B cell (primary cell): ENCODE measurements at regions not wholly inside any gene's neighbourhood (a gene's known extent, or its start where the extent isn't known, plus 50 kb on each side); places are given as distances from the start of the nearest gene placed in this dataset.

Experiments used
- ATAC-seq: fragments of 200-7000 bp; cut with Tn5 transposase; one replicate; pipeline ENCODE4 v1.10.0; 2021; ENCODE audit warnings: low read depth, mild to moderate bottlenecking, moderate number of reproducible peaks, moderate library complexity
- CTCF ChIA-PET: fragments of 350-600 bp; sonication (Branson Sonifier 250); formaldehyde crosslinking; loops from one replicate; lab custom pipeline; 2021; ENCODE audit warnings: antibody characterized with exemption, inconsistent platforms; lab: Charles Lee
- POLR2A ChIA-PET: fragments of 350-600 bp; sonication (Branson Sonifier 250); formaldehyde crosslinking; loops from one replicate; lab custom pipeline; 2021; ENCODE audit warnings: antibody characterized with exemption; lab: Charles Lee
- DNase-seq: peaks from one replicate; pipeline ENCODE4 v3.0.0; 2013
- H2AFZ ChIP-seq: 2 replicates; pipeline ENCODE4 v1.6.1; 2012; ENCODE audit warnings: mild to moderate bottlenecking, low read depth, low read length; ENCODE audit not compliant: insufficient read depth, poor library complexity, severe bottlenecking
- H3K27ac ChIP-seq, 2 donors: 1 replicate in 1 of 2; 2 replicates in 1 of 2; pipeline ENCODE4 v1.5.1; 2012 to 2013; ENCODE audit warnings: low read length in 2 of 2, mild to moderate bottlenecking in 2 of 2, moderate library complexity in 1 of 2
- H3K27me3 ChIP-seq, 4 experiments: fragments of 200-600 bp in 1 of 4; sonication (generic) in 1 of 4; replicated peaks in 1 of 4; 1 replicate in 2 of 4; 2 replicates in 2 of 4; pipeline versions ENCODE4 v1.6.1 to v1.7.0; 2013 to 2016; ENCODE audit warnings: low read length in 3 of 4, mild to moderate bottlenecking in 2 of 4, mixed read lengths in 1 of 4, moderate library complexity in 1 of 4; ENCODE audit not compliant: insufficient read depth in 4 of 4, control insufficient read depth in 3 of 4; ENCODE audit errors: control extremely low read depth in 1 of 4
- H3K36me3 ChIP-seq, 2 experiments: replicated peaks in 1 of 2; 1 replicate in 1 of 2; 2 replicates in 1 of 2; pipeline versions ENCODE4 v1.6.1 to v1.7.1; 2013; ENCODE audit warnings: low read length in 1 of 2; ENCODE audit not compliant: insufficient read depth in 2 of 2, control insufficient read depth in 1 of 2; ENCODE audit errors: control extremely low read depth in 1 of 2, extremely low read depth in 1 of 2
- H3K4me1 ChIP-seq, 2 donors: fragments of 200-600 bp in 1 of 2; sonication (generic) in 1 of 2; 1 replicate in 1 of 2; 2 replicates in 1 of 2; pipeline versions ENCODE4 v1.5.1 to v1.6.1; 2013 to 2017; ENCODE audit warnings: low read length in 2 of 2; ENCODE audit not compliant: control insufficient read depth in 2 of 2, insufficient read depth in 2 of 2
- H3K4me2 ChIP-seq: replicated peaks from 2 replicates; pipeline ENCODE3; 2012; ENCODE audit warnings: mild to moderate bottlenecking, low read depth, low read length; ENCODE audit not compliant: poor library complexity, severe bottlenecking
- H3K4me3 ChIP-seq, 5 experiments: fragments of 200-600 bp in 1 of 5; sonication (generic) in 1 of 5; 1 replicate in 3 of 5; 2 replicates in 2 of 5; pipeline versions ENCODE4 v1.5.1 to v1.7.0; 2011 to 2016; ENCODE audit warnings: low read length in 4 of 5, mild to moderate bottlenecking in 4 of 5, low read depth in 2 of 5, control low read depth in 1 of 5, moderate library complexity in 1 of 5; ENCODE audit not compliant: insufficient read depth in 1 of 5; ENCODE audit errors: control extremely low read depth in 1 of 5, extremely low read depth in 1 of 5
- H3K79me2 ChIP-seq: fragments of 200-600 bp; sonication (generic); one replicate; pipeline ENCODE4 v1.6.0; 2016; ENCODE audit warnings: low read length; ENCODE audit not compliant: control insufficient read depth, insufficient read depth
- H3K9ac ChIP-seq: fragments of 200-600 bp; sonication (generic); 2 replicates; pipeline ENCODE4 v1.6.1; 2017; ENCODE audit warnings: mild to moderate bottlenecking, low read length, moderate library complexity
- H3K9me3 ChIP-seq, 3 donors: one replicate each; pipeline versions ENCODE4 v1.6.1 to v1.7.1; 2013; ENCODE audit warnings: low read length in 2 of 3; ENCODE audit not compliant: control insufficient read depth in 2 of 3, insufficient read depth in 1 of 3; ENCODE audit errors: control extremely low read depth in 1 of 3
- H4K20me1 ChIP-seq: 2 replicates; pipeline ENCODE4 v1.6.0; 2012; ENCODE audit warnings: mild to moderate bottlenecking, low read length; ENCODE audit not compliant: insufficient read depth, control insufficient read depth, poor library complexity, severe bottlenecking
- H3K27ac Mint-ChIP-seq: one replicate; pipeline ENCODE4 v1.8.0; 2021; ENCODE audit warnings: mixed read lengths
- H3K27me3 Mint-ChIP-seq: one replicate; pipeline ENCODE4 v1.8.0; 2021; ENCODE audit warnings: mixed read lengths
- H3K4me1 Mint-ChIP-seq: one replicate; pipeline ENCODE4 v1.8.0; 2021; ENCODE audit warnings: mixed read lengths
- H3K4me3 Mint-ChIP-seq: one replicate; pipeline ENCODE4 v1.8.0; 2021; ENCODE audit warnings: mixed read lengths
- H3K9me3 Mint-ChIP-seq: one replicate; pipeline ENCODE4 v1.8.0; 2022; ENCODE audit warnings: mixed read lengths; ENCODE audit not compliant: insufficient read depth
- EZH2 ChIP-seq: IDR thresholded peaks from 2 replicates; pipeline ENCODE4 v1.6.1; 2012; ENCODE audit warnings: borderline replicate concordance, low read depth, mild to moderate bottlenecking, moderate library complexity, low read length; ENCODE audit not compliant: insufficient read depth, poor library complexity, severe bottlenecking
- WGBS: methylation state at CpG from one replicate; pipeline ENCODE4 v1.1.5; 2013; ENCODE audit warnings: missing lambda C conversion rate; ENCODE audit not compliant: insufficient coverage; 5-methylcytosine and 5-hydroxymethylcytosine counted together
- intact Hi-C: fragments of 100-400 bp; cut with micrococcal nuclease; formaldehyde crosslinking; loops from one replicate; pipeline ENCODE4 v1.10.0; 2022
- TF ChIP-seq, protein P1 (sequence below): fragments of 200-600 bp; IDR thresholded peaks from one replicate; pipeline ENCODE4 v1.8.0; 2022; ENCODE audit warnings: antibody characterized with exemption, mild to moderate bottlenecking

DNA sequence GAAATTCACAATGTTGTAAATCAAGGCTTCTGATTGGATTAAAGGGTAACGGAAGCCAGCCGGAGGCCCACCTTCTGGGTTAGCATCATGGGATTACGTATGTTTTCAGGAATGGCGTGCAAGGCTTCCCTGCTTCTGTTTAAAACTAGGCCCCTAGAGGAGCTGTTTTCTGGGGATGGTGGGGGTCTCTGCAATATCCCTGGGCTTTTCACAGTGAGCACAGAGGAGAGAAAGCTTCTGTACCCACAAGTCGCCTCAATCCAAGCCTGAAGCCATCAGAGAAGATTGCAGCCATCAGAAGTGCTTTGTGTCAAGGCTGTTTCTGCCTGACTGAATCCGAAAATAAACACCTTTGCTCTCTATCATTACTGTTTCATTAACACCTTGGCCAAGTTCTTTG, 226.9 kb upstream of the SMIM21 start:
- DNase-seq (no peak), ATAC-seq (no peak)
- Histone ChIP-seq H3K9ac (no peak overlapping the region), H3K27ac (no peak overlapping the region), H3K4me2 (no peak overlapping the region), H3K79me2 (no peaks in the 10 kb centered on the region), H3K36me3 (no peaks in the 10 kb centered on the region), H3K4me3 (no peak overlapping the region), H3K27me3 (no peaks in the 10 kb centered on the region), H4K20me1 (no peaks in the 10 kb centered on the region), H2AFZ (no peak overlapping the region), H3K9me3 (peaks cover 0 to 6% (median 0%) of the 10 kb centered on the region in 3 donors), H3K4me1 (no peaks in the 10 kb centered on the region)
- intact Hi-C loops: no loop called here
- ChIA-PET CTCF (no interaction called here), POLR2A (no interaction called here)
- TF ChIP-seq EZH2: no peak
- TF ChIP-seq, protein P1, sequence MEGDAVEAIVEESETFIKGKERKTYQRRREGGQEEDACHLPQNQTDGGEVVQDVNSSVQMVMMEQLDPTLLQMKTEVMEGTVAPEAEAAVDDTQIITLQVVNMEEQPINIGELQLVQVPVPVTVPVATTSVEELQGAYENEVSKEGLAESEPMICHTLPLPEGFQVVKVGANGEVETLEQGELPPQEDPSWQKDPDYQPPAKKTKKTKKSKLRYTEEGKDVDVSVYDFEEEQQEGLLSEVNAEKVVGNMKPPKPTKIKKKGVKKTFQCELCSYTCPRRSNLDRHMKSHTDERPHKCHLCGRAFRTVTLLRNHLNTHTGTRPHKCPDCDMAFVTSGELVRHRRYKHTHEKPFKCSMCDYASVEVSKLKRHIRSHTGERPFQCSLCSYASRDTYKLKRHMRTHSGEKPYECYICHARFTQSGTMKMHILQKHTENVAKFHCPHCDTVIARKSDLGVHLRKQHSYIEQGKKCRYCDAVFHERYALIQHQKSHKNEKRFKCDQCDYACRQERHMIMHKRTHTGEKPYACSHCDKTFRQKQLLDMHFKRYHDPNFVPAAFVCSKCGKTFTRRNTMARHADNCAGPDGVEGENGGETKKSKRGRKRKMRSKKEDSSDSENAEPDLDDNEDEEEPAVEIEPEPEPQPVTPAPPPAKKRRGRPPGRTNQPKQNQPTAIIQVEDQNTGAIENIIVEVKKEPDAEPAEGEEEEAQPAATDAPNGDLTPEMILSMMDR: no peak
- Mint-ChIP-seq H3K27ac (no peak overlapping the region), H3K4me3 (no peak overlapping the region), H3K27me3 (no peaks in the 10 kb centered on the region), H3K4me1 (no peaks in the 10 kb centered on the region), H3K9me3 (peaks cover 2% of the 10 kb centered on the region)
- WGBS: 93% methylated on average over 4 of the region's 6 CpGs

DNA sequence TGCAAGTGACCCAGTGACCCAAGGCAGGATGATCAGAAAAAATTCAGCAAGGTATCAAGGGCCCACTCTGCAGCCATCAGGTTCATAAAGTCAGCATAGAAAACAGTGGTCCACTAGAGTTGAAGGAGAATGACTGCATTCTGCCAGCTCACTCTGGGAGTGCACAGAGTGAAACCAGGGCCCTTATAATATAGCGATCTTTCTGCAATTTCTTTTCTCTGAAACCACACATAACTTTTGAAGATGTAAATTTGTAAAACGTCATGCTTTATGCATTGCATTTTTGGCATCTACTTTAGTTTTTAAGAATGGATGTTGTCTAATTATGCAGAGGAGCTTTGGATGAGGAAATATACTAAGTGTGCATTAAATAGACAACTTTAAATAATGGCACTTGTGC, 225.0 kb upstream of the SMIM21 start:
- Mint-ChIP-seq H3K27me3 (no peaks in the 10 kb centered on the region), H3K4me3 (no peak overlapping the region), H3K4me1 (no peaks in the 10 kb centered on the region), H3K9me3 (no peaks in the 10 kb centered on the region), H3K27ac (no peak overlapping the region)
- H3K4me1 ChIP-seq: no peaks in the 10 kb centered on the region
- no peak overlapping the region for H3K9ac ChIP-seq
- H3K9me3 ChIP-seq: no peaks in the 10 kb centered on the region
- ChIA-PET CTCF (no interaction called here), POLR2A (no interaction called here)
- no peak overlapping the region for H3K4me2 ChIP-seq
- no CpG with 5 or more reads among the region's 2 CpGs for WGBS
- intact Hi-C loops: no loop called here
- H3K79me2 ChIP-seq: no peaks in the 10 kb centered on the region
- H2AFZ ChIP-seq: no peak overlapping the region
- no peaks in the 10 kb centered on the region for H3K36me3 ChIP-seq
- no peak for TF ChIP-seq EZH2
- DNase-seq (no peak), ATAC-seq (no peak)
- H3K27ac ChIP-seq: no peak overlapping the region
- no peak overlapping the region for H3K4me3 ChIP-seq
- no peaks in the 10 kb centered on the region for H4K20me1 ChIP-seq
- H3K27me3 ChIP-seq: no peaks in the 10 kb centered on the region
